SU-DHL-6 (cell line): ENCODE measurements at regions not wholly inside any gene's neighbourhood (a gene's known extent, or its start where the extent isn't known, plus 50 kb on each side); places are given as distances from the start of the nearest gene placed in this dataset.

ENCODE experiments used
- H2AFZ ChIP-seq: fragments of 200-600 bp; sonication (generic); 2 replicates; pipeline ENCODE4 v1.6.1; 2014; ENCODE audit warnings: low read depth, mild to moderate bottlenecking, moderate library complexity, mixed read lengths, antibody characterized with exemption, low read length; ENCODE audit not compliant: severe bottlenecking
- H3F3A ChIP-seq: fragments of 200-600 bp; shearing (Covaris generic); 2 replicates; pipeline ENCODE4 v1.6.0; 2016; ENCODE audit warnings: antibody characterized with exemption, mild to moderate bottlenecking; ENCODE audit not compliant: insufficient read depth
- H3K27ac ChIP-seq: fragments of 200-600 bp; sonication (generic); 2 replicates; pipeline ENCODE4 v1.5.1; 2016; ENCODE audit warnings: low read depth, mild to moderate bottlenecking, low read length, moderate library complexity, mixed read lengths
- H3K27me3 ChIP-seq: fragments of 200-600 bp; sonication (generic), shearing (Covaris generic); 2 replicates; pipeline ENCODE4 v1.6.0; 2014; ENCODE audit warnings: mild to moderate bottlenecking, low read length
- H3K36me3 ChIP-seq: fragments of 200-600 bp; sonication (generic); 2 replicates; pipeline ENCODE4 v1.6.1; 2014; ENCODE audit warnings: mild to moderate bottlenecking, low read length, mixed read lengths
- H3K4me2 ChIP-seq: fragments of 300-600, 200-600 bp; shearing (Covaris generic), sonication (generic); 2 replicates; pipeline ENCODE4 v1.6.0; 2014; ENCODE audit warnings: low read length, low read depth, mild to moderate bottlenecking; ENCODE audit not compliant: poor library complexity, severe bottlenecking
- H3K4me3 ChIP-seq: fragments of 200-600 bp; sonication (generic); 2 replicates; pipeline ENCODE4 v1.5.1; 2014; ENCODE audit warnings: antibody characterized with exemption, low read length, mild to moderate bottlenecking, mixed read lengths; ENCODE audit not compliant: insufficient read depth, poor library complexity, severe bottlenecking
- H3K79me2 ChIP-seq: fragments of 200-600 bp; sonication (generic); 2 replicates; pipeline ENCODE4 v1.6.1; 2014; ENCODE audit warnings: mild to moderate bottlenecking, low read length, moderate library complexity; ENCODE audit not compliant: insufficient read depth
- H3K9ac ChIP-seq: fragments of 200-600 bp; sonication (generic); 2 replicates; pipeline ENCODE4 v1.7.0; 2014; ENCODE audit warnings: mild to moderate bottlenecking, low read length
- H3K9me2 ChIP-seq: fragments of 200-600 bp; sonication (generic); replicated peaks from 2 replicates; pipeline ENCODE4 v1.6.1; 2014; ENCODE audit warnings: low read length; ENCODE audit not compliant: insufficient read depth
- H3K9me3 ChIP-seq: fragments of 200-600 bp; sonication (generic); 2 replicates; pipeline ENCODE4 v1.6.1; 2014; ENCODE audit warnings: low read length, mixed read lengths; ENCODE audit not compliant: insufficient read depth
- H4K20me1 ChIP-seq: fragments of 200-600 bp; sonication (generic); 2 replicates; pipeline ENCODE4 v1.6.1; 2014; ENCODE audit warnings: low read depth, mild to moderate bottlenecking, antibody characterized with exemption, low read length, moderate library complexity, mixed read lengths
- EZH2phosphoT487 ChIP-seq: fragments of 200-600 bp; sonication (generic), shearing (Covaris generic); conservative IDR thresholded peaks from 2 replicates; pipeline ENCODE4 v1.6.1; 2018; ENCODE audit warnings: mild to moderate bottlenecking, antibody characterized with exemption, low read length, moderate library complexity, mixed read lengths
- TF ChIP-seq, protein P1 (sequence below): fragments of 200-600 bp; sonication (generic); IDR thresholded peaks from one replicate; pipeline ENCODE4 v1.5.1; 2017; ENCODE audit warnings: antibody characterized with exemption, mild to moderate bottlenecking, low read length, moderate library complexity; ENCODE audit not compliant: insufficient read depth, poor library complexity, severe bottlenecking

GRCh38 chr12:85550924-85551323 is 270.9 kb downstream of the ALX1 start:
- Histone ChIP-seq H4K20me1 (no peaks in the 10 kb centered on the region), H3K4me2 (no peak overlapping the region), H2AFZ (no peak overlapping the region), H3K27ac (no peak overlapping the region), H3K36me3 (no peaks in the 10 kb centered on the region), H3K9me3 (no peaks in the 10 kb centered on the region), H3K4me3 (no peak overlapping the region), H3K27me3 (no peaks in the 10 kb centered on the region), H3K79me2 (no peaks in the 10 kb centered on the region), H3K9me2 (no peaks in the 10 kb centered on the region), H3F3A (no peaks in the 10 kb centered on the region), H3K9ac (no peak overlapping the region)
- TF ChIP-seq, protein P1, sequence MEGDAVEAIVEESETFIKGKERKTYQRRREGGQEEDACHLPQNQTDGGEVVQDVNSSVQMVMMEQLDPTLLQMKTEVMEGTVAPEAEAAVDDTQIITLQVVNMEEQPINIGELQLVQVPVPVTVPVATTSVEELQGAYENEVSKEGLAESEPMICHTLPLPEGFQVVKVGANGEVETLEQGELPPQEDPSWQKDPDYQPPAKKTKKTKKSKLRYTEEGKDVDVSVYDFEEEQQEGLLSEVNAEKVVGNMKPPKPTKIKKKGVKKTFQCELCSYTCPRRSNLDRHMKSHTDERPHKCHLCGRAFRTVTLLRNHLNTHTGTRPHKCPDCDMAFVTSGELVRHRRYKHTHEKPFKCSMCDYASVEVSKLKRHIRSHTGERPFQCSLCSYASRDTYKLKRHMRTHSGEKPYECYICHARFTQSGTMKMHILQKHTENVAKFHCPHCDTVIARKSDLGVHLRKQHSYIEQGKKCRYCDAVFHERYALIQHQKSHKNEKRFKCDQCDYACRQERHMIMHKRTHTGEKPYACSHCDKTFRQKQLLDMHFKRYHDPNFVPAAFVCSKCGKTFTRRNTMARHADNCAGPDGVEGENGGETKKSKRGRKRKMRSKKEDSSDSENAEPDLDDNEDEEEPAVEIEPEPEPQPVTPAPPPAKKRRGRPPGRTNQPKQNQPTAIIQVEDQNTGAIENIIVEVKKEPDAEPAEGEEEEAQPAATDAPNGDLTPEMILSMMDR: no peak
- no peak for TF ChIP-seq EZH2phosphoT487

DNA sequence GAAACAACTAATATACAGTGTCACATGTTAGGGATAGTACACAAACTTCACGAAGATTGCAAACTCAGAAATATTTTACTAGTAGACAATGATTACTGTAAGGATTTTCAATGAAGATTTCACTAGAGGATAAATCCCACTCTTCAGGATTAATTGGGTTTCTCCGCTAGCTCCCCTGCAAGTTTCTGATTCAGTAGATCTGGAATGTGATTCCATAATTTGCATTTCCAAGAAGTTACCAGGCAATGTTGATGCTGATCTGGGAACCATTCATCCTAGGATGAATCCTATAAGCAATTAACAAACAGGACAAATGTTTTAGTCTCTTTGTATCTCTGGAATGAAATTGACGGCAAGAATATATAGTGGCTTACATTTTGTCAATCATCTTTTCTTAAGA is 272.4 kb downstream of the ALX1 start:
- no peak overlapping the region for H3K4me3 ChIP-seq
- H3K9me3 ChIP-seq: no peaks in the 10 kb centered on the region
- no peaks in the 10 kb centered on the region for H3K79me2 ChIP-seq
- H4K20me1 ChIP-seq: no peaks in the 10 kb centered on the region
- no peak overlapping the region for H3K27ac ChIP-seq
- H3K9ac ChIP-seq: no peak overlapping the region
- H3K9me2 ChIP-seq: no peaks in the 10 kb centered on the region
- no peak for TF ChIP-seq EZH2phosphoT487
- TF ChIP-seq, protein P1: no peak
- no peaks in the 10 kb centered on the region for H3F3A ChIP-seq
- H3K27me3 ChIP-seq: no peaks in the 10 kb centered on the region
- no peak overlapping the region for H2AFZ ChIP-seq
- H3K36me3 ChIP-seq: no peaks in the 10 kb centered on the region
- H3K4me2 ChIP-seq: no peak overlapping the region

DNA sequence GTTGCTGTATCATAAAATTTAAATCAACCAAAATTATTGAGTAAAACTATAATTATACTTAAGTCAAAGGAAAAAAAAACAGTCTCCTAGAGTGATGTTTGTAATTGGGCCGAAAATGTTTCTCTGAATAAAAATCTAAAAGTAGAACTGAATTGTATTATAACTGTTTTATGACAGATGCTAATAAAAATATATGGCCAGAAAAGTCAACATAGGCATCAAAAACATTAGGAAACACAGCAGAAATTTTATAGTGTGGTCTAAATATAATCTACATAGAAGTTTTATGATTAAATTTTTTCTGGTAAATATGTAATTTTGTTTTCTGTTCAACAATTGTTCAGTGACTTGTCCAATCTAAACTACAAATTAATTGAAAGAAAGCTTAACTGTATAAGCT is 277.8 kb downstream of the ALX1 start:
- Histone ChIP-seq H3F3A (no peaks in the 10 kb centered on the region), H3K9me3 (no peaks in the 10 kb centered on the region), H3K9ac (no peak overlapping the region), H2AFZ (no peak overlapping the region), H3K9me2 (no peaks in the 10 kb centered on the region), H4K20me1 (no peaks in the 10 kb centered on the region), H3K4me3 (no peak overlapping the region), H3K36me3 (no peaks in the 10 kb centered on the region), H3K79me2 (no peaks in the 10 kb centered on the region), H3K27me3 (no peaks in the 10 kb centered on the region), H3K4me2 (no peak overlapping the region), H3K27ac (no peak overlapping the region)
- TF ChIP-seq EZH2phosphoT487: no peak
- TF ChIP-seq, protein P1: no peak

DNA sequence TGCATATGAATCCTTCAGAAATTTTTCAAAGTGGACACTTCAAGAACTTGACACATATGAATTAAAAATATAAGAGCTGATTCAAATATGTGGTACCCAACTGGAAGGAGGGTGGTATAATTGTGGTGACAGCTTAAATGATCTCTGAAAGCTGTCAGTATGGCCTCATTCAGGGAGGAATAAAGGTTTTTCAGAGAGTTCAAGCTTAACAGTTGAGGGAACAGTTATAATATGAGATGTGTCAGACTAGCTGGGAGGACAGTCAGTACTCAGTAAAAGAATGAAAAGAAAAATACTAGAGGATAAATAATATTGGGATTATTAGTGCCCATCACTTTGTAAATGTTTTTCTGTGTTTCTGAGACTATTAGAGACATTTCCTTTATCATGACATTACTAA is 277.5 kb downstream of the RASSF9 start:
- no peaks in the 10 kb centered on the region for H3F3A ChIP-seq
- H3K79me2 ChIP-seq: no peaks in the 10 kb centered on the region
- TF ChIP-seq, protein P1: no peak
- TF ChIP-seq EZH2phosphoT487: no peak
- H3K9me3 ChIP-seq: no peaks in the 10 kb centered on the region
- no peaks in the 10 kb centered on the region for H3K9me2 ChIP-seq
- no peak overlapping the region for H3K27ac ChIP-seq
- no peak overlapping the region for H3K4me2 ChIP-seq
- no peak overlapping the region for H3K9ac ChIP-seq
- no peaks in the 10 kb centered on the region for H4K20me1 ChIP-seq
- no peaks in the 10 kb centered on the region for H3K36me3 ChIP-seq
- H2AFZ ChIP-seq: no peak overlapping the region
- H3K27me3 ChIP-seq: no peaks in the 10 kb centered on the region
- no peak overlapping the region for H3K4me3 ChIP-seq
